HG03103 (cell line): ENCODE measurements at regions not wholly inside any gene's neighbourhood (a gene's known extent, or its start where the extent isn't known, plus 50 kb on each side); places are given as distances from the start of the nearest gene placed in this dataset.
"Not testable (repeated sequence)": the region's sequence is repeated elsewhere in the genome, so short reads cannot be mapped to it uniquely, and the experiment has no call there.

Source experiments
- ATAC-seq: cut with Tn5 transposase; IDR thresholded peaks from one replicate; pipeline ENCODE4 v1.9.1; 2021; ENCODE audit warnings: low read depth; ENCODE audit not compliant: unreplicated experiment

GRCh38 chr18:22503803-22504202 lies 86.1 kb upstream of the CTAGE1 start:
- no peak for ATAC-seq

GRCh38 chr18:22504251-22505030 lies 86.7 kb upstream of the CTAGE1 start:
- no peak for ATAC-seq

DNA sequence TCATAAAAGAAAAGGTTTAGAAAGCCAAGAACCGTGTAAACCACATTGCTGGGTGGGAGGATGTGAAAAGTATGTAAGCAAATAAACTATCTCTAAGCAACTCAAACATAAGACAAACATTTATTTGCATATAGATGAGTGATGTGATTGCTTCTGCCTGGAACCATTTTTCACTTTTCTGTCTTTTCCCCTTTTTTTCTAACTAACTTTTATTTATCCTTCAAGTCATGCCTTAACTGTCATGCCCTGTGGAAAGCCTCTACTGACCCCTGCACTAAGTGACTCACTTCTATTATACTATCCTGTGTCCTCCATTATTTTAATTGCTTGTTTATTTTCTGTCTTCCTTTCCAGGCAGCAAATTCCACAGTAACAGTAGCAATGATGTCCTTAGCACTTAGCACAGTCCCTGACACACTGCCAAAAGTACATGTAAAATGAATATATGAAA lies 87.5 kb upstream of the CTAGE1 start:
- ATAC-seq = no peak

- no peak for ATAC-seq
These were observed 89.3 kb upstream of the CTAGE1 start for GRCh38 chr18:22507055-22507454.

DNA sequence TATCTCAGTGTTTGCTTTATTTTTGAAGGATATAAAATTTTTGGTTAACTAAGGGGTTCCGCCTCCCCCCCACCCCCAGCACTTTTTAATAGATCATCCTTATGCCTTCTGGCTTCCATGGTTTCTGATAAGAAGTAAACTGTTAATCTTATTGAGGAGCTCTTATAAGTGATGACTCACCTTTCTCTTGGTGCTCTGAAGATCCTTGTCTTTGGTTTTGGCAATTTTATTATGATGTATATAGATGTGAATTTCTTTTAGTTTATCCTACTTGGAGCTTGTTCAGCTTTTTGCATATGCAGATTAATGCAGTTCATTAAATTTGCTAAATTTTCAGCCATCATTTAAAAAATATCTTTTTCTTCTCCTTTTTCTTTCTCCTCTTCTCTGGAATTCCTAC lies 91.7 kb upstream of the CTAGE1 start:
- ATAC-seq = no peak

DNA sequence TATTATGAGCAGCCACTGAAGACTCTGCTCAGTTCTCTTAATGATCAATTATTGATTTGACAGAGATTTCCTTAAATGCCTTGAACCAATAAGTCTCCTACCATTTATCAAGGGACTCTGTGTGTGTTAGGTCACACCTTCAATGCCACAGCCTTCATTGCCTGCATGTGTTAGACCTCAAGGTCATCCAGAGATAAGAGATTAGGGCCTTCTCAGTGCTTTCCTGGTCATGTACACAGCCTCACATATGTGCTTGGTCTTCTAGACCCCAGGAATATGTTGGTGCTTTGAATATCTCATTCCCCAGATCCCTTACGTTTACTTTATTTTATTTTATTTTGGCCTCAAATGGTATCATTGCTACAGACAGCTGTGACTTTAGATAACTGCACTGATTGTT lies 93.0 kb upstream of the CTAGE1 start:
- no peak for ATAC-seq

DNA sequence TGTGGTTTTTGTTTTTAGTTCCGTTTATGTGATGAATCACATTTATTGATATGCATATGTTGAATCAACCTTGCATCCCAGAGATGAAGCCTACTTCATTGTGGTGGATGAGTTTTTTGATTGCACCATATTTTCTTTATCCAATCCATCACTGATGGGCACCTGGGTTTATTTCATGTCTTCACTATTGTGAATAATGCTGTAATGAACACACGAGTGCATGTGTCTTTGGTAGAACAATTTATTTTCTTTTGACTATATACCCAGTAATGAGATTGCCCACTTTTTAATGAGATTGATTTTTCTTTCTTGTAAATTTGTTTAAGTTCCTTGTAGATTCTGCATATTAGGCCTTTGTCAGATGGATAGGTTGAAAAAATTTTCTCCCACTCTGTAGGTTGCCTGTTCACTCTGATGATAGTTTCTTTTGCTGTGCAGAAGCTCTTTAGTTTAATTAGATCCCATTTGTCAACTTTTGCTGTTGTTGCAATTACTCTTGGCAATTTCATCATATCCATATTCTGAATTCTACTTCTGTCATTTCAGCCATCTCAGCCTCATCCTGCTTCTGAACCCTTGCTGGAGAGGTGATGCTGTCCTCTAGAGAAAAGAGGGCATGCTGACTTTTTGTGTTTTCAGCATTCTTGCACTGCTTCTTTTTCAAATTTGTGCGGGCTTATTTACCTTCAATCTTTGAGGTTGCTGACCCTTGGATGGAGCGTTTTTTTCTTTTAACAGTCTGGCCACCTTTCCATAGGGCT lies 96.2 kb upstream of the CTAGE1 start:
- no peak for ATAC-seq

- ATAC-seq = no peak
These were observed 96.9 kb upstream of the CTAGE1 start for GRCh38 chr18:22514655-22515054.

DNA sequence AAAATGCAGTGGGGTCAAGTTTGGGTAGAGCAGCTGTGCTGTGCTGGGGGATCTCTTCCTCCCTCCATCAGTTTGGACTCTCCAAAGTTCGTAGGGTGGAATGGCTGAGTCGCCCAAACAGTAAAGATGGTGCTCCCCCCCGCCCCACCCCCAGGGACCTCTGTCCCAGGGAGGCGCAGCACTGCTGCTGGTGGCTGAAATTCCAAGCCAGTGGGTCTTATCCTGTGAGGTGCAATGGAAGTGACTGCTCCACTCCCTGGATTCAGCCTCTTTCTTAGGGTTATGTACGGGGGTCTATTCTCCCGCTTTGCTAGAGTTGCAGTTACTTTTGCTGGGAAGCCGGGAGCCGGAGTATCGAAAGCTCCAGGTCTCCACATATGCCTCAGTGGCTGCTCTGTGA lies 97.5 kb upstream of the CTAGE1 start:
- ATAC-seq = no peak

DNA sequence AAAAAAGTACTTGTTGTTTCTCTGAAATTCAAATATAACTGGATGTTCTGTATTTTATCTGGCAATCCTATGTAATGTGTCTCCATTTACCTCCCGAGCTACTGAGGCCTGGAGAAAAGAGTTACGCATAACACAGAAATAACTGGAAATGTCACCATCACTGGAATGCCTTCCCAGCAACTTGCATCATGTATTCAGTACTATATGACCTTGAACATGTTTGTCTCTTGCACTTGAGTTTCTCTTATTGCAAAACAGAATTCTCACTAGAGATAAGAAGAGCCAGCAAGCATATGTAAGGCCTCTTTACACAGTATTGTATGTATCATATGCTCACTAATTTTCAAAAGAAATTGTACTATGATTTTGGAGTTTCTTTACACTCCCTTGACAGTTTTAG lies 99.6 kb upstream of the CTAGE1 start:
- ATAC-seq = no peak

DNA sequence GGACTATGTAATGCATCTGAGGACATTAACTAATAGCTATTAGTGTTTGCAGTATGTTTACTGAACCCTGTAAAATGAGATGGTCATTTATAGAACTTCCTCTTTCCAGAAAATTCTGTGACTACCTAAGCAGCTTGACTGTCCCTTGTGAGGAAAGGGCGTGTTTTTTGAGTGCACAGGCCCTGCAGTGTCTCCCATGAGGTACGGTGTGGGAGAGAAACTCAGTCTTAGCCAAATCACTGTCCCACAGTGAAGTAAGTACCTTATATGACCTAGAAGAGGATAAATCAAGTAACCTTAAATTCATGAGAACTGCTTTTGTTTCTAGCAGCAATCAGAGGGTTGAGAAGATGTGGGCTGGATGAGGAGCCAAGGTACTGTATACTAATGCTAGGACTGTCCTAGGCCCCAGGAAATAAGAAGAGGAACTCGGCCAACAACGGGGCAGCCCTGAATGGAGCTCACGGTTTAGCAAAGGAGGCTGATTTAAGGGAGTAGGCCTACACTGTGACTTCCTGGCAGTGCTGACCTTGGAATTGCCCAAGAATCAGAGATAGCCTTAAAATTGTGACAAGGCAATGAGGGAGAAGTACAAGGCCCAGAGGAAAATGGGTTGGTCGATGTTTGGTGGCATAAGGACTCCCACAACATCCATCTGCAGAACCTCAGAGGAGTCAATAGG lies 103.5 kb upstream of the CTAGE1 start:
- no peak for ATAC-seq

DNA sequence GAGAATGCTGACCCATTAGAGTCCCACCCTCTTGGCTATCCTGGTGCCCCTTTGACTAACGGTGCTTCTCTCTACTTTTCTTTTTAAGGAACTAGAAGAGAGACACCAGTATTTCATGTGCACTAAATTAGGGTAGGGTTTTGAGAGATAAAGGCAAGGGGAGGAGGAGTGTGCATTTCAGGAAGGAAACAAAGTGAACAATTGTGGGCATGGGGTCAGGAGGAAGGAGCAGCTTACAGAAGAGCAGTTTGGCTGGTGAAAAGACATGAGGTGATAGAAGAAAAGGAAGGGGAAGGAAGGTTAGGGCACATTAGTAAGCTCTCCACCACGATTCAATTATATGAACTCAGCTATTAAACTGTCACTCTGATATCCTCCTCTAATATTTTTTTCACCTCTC lies 105.8 kb upstream of the CTAGE1 start:
- ATAC-seq = no peak

GRCh38 chr18:22524783-22525182 lies 107.1 kb upstream of the CTAGE1 start:
- no peak for ATAC-seq

DNA sequence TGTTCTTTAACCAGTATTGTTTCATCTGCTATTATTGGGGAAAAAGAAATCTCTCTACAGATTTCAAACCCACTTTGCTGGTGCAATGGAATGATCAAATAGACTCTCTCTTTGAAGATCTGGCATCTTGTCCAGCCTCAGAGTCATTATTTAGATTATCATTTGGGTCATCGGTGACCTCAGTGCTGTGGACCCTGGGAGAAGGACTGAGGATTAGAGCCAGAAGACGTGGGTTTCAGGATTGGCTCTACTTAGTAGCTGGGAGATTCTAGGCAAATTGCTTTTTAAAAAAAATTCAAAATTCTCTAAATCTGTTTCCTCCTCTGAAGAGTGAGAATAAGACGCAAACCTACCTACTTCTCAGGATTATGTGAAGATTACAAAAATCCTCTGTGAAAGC lies 107.6 kb upstream of the CTAGE1 start:
- no peak for ATAC-seq

DNA sequence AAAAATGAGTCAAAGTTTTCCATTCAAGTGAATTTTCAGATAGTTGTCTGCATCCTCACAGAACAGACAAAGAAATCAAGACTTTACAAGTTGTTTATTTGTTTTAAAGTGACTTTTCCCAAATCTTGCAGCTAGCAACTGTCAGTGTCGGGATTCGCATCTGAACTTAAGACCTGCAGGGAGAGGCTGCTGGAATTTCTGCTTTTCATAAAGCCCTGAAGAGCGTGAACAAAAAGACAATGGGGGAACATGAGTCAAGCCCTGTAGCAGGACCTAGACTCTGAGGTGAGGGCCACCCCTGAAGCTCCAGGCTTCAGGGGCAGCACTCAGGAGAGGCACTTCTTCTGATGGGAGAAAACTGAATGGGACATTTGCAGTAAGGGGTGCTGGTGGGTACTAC lies 108.2 kb upstream of the CTAGE1 start:
- ATAC-seq = no peak

DNA sequence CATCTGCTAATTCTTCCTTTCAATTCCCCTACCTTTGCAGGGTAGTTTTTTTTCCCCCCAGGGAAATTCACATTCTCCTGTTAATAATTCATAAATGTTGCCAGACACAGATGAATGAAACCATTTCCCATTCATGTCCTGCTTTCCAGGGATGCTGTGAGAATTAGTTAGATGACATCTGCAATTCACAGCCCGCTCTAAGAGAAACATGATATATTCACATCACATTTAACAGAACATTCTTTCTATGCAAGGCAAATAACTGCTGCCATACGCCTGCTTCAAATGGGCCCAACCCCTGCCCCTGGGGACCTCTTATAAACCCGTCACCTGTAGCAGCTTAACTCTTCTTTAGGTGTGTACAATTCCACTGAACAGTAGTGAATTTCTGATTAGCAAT lies 110.6 kb upstream of the CTAGE1 start:
- ATAC-seq = no peak

DNA sequence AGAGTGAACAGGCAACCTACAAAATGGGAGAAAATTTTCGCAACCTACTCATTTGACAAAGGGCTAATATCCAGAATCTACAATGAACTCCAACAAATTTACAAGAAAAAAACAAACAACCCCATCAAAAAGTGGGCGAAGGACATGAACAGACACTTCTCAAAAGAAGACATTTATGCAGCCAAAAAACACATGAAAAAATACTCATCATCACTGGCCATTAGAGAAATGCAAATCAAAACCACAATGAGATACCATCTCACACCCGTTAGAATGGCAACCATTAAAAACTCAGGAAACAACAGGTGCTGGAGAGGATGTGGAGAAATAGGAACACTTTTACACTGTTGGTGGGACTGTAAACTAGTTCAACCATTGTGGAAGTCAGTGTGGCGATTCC lies 117.0 kb upstream of the CTAGE1 start:
- ATAC-seq = not testable (repeated sequence)

GRCh38 chr18:22536558-22536957 lies 118.8 kb upstream of the CTAGE1 start:
- ATAC-seq = no peak

DNA sequence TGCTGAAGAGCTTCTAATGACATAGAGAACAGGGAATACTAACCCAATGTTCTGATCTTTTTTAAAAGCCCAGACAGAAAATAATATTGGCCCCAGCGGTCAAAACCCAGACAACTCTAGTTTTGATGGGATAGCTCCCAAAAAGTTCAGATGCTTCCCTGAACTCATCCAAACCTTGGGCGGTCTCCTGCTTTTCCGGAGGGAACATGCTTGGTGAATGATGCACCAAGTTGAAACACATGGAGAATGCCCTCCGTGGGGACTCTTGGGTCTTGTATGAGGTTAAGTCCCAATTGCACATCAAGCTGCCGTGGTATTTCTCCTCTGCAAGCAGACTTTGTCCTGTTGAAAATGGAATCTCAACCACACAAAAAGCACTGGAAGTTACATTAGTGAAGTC lies 120.7 kb upstream of the CTAGE1 start:
- ATAC-seq = no peak

DNA sequence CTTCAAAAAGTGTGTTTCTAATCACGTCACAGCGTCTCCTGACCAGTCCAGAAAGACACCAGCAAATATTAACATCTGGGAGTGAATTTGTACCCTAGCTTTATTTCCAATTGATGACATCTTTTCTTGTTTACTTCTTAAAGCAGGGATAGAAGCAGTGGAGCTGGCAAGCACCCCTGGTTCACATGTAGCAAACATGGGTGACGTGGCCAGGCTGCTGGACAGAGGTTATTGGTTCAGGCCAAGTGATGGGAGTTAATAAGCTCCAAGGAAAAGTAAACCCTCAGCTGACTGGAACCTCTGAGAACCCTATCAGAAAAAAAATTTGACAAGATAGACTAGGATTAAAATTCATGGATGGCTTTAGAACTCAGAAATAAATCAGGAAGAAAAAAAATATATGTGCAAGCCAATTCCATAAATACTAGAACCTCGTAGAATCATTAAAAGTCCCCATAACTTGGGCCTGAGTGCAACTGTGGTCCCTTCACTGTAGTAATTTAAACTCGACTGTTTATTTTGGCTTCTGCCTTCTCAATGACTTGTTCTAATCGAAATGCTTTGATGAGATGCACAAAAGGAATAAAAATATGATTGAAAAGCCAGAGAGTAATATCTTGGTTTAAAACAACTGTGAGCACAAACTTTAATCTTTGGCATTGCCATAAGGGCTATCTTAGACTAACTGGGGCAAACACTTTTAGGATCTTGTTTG lies 121.5 kb upstream of the CTAGE1 start:
- ATAC-seq = no peak

GRCh38 chr18:22541232-22541631 lies 123.5 kb upstream of the CTAGE1 start:
- no peak for ATAC-seq
